ENCODE measurements at regions not wholly inside any gene's neighbourhood (a gene's known extent, or its start where the extent isn't known, plus 50 kb on each side); places are given as distances from the start of the nearest gene placed in this dataset.

GRCh38 chr4:171759274-171759673, 53.9 kb upstream of the GALNTL6 start:
- no peak for DNase-seq

GRCh38 chr4:171751538-171751937, 61.7 kb upstream of the GALNTL6 start:
- no peak for DNase-seq

GRCh38 chr4:171746418-171746817, 66.8 kb upstream of the GALNTL6 start:
- DNase-seq, result no peak

GRCh38 chr4:171742436-171742835, 70.8 kb upstream of the GALNTL6 start:
- DNase-seq, result no peak

GRCh38 chr4:171727185-171727584, 86.0 kb upstream of the GALNTL6 start:
- no peak for DNase-seq

GRCh38 chr4:171721937-171722336, 91.3 kb upstream of the GALNTL6 start:
- no peak for DNase-seq

GRCh38 chr4:171719691-171720090, 93.5 kb upstream of the GALNTL6 start:
- no peak for DNase-seq

GRCh38 chr4:171718665-171719064, 94.5 kb upstream of the GALNTL6 start:
- no peak for DNase-seq

- no peak for DNase-seq
Observed at GRCh38 chr4:171718069-171718468, 95.1 kb upstream of the GALNTL6 start.

- no peak for DNase-seq
Observed at GRCh38 chr4:171717231-171717741, 95.9 kb upstream of the GALNTL6 start.

GRCh38 chr4:171715973-171716372, 97.2 kb upstream of the GALNTL6 start:
- DNase-seq, result no peak

- no peak for DNase-seq
Observed at GRCh38 chr4:171714791-171715454, 98.3 kb upstream of the GALNTL6 start.

GRCh38 chr4:171710743-171711142, 102.5 kb upstream of the GALNTL6 start:
- DNase-seq, result no peak

- no peak for DNase-seq
Observed at GRCh38 chr4:171676555-171677215, 136.5 kb upstream of the GALNTL6 start.

GRCh38 chr4:171674781-171675180, 138.4 kb upstream of the GALNTL6 start:
- DNase-seq, result no peak

- DNase-seq, result no peak
Observed at GRCh38 chr4:171668403-171668802, 144.8 kb upstream of the GALNTL6 start.

GRCh38 chr4:171667906-171668305, 145.3 kb upstream of the GALNTL6 start:
- DNase-seq, result no peak

GRCh38 chr4:171651071-171651470, 162.1 kb upstream of the GALNTL6 start:
- no peak for DNase-seq

- no peak for DNase-seq
Observed at GRCh38 chr4:171650543-171650942, 162.7 kb upstream of the GALNTL6 start.

GRCh38 chr4:171648926-171649325, 164.3 kb upstream of the GALNTL6 start:
- DNase-seq, result no peak

- no peak for DNase-seq
Observed at GRCh38 chr4:171646984-171647383, 166.2 kb upstream of the GALNTL6 start.

GRCh38 chr4:171644430-171645057, 168.7 kb upstream of the GALNTL6 start:
- no peak for DNase-seq

GRCh38 chr4:171639540-171639939, 173.7 kb upstream of the GALNTL6 start:
- no peak for DNase-seq

- DNase-seq, result no peak
Observed at GRCh38 chr4:171636606-171637005, 176.6 kb upstream of the GALNTL6 start.

All from skin of body (tissue), 1 donor.